ENCODE measurements at regions not wholly inside any gene's neighbourhood (a gene's known extent, or its start where the extent isn't known, plus 50 kb on each side); places are given as distances from the start of the nearest gene placed in this dataset.

DNA sequence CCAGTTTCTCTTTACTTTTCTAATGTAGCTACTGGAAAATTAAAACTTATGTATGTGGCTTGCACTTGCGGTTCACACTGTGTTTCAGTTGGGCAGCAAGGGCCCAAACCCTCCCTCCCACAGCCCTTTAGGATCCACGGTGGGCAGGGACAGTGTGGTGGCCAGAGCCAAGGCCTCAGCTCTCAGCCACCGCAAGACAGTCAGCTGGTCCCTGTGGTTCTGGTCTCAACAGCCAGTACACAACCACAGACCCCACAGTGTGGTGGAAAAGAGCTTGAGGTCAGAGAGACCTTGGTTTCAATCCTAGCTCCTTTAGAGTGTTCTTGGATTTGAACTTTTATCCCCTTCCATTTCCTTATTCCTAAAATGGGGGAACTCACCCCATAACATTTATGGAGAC, 153.0 kb upstream of the SMIM23 start:
- TF ChIP-seq, protein P1, sequence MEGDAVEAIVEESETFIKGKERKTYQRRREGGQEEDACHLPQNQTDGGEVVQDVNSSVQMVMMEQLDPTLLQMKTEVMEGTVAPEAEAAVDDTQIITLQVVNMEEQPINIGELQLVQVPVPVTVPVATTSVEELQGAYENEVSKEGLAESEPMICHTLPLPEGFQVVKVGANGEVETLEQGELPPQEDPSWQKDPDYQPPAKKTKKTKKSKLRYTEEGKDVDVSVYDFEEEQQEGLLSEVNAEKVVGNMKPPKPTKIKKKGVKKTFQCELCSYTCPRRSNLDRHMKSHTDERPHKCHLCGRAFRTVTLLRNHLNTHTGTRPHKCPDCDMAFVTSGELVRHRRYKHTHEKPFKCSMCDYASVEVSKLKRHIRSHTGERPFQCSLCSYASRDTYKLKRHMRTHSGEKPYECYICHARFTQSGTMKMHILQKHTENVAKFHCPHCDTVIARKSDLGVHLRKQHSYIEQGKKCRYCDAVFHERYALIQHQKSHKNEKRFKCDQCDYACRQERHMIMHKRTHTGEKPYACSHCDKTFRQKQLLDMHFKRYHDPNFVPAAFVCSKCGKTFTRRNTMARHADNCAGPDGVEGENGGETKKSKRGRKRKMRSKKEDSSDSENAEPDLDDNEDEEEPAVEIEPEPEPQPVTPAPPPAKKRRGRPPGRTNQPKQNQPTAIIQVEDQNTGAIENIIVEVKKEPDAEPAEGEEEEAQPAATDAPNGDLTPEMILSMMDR (IDR thresholded peaks at IDR 0.05 in 4 of 5, conservative IDR thresholded peaks at IDR 0.05 in 1 of 5) = no peak
- TF ChIP-seq POLR2A (IDR thresholded peaks at IDR 0.05) = no peak

All from gastrocnemius medialis (tissue), 4 donors.